ENCODE measurements at regions not wholly inside any gene's neighbourhood (a gene's known extent, or its start where the extent isn't known, plus 50 kb on each side); places are given as distances from the start of the nearest gene placed in this dataset.

DNA sequence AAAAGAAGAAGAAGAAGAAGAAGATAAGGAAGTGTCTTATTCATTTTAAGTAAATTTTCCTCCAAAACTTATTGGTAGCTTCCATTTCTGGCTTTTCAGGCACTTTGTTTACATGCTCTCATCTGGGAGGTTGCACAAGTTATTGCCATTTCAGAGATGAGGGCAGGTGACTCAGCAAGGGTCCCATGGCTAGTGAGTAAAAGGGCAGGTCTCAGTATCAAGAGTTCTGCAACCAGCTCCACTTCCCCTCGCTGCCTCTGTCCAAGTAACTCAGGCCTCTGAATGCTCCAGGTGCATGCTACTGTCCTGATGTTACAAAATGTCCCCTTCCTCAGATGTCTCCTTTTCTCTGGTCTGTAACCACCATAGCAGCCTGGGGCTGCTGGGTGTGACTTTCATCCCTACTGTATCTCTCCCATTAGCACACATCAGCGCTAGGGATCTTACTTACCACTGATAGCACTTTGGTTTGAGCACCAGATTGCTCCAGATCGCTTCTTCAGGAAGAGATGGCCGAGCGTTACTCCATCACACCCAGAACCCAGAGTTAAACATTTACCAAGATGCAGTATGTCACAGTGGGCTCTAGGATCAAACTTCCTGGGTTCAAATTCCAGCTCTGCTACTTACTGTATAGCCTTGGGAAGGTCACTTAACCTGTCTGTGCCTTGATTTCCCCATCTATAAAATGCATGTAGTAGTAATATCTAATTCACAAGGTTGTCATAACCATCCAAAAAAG lies 57.4 kb upstream of the LAPTM4A start:
- TF ChIP-seq, protein P1, sequence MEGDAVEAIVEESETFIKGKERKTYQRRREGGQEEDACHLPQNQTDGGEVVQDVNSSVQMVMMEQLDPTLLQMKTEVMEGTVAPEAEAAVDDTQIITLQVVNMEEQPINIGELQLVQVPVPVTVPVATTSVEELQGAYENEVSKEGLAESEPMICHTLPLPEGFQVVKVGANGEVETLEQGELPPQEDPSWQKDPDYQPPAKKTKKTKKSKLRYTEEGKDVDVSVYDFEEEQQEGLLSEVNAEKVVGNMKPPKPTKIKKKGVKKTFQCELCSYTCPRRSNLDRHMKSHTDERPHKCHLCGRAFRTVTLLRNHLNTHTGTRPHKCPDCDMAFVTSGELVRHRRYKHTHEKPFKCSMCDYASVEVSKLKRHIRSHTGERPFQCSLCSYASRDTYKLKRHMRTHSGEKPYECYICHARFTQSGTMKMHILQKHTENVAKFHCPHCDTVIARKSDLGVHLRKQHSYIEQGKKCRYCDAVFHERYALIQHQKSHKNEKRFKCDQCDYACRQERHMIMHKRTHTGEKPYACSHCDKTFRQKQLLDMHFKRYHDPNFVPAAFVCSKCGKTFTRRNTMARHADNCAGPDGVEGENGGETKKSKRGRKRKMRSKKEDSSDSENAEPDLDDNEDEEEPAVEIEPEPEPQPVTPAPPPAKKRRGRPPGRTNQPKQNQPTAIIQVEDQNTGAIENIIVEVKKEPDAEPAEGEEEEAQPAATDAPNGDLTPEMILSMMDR (IDR thresholded peaks at IDR 0.05; ENCODE audit: low read depth, low read length): no peak
- no peak overlapping the region for H3K4me3 ChIP-seq (ENCODE audit: low read depth, low read length)

DNA sequence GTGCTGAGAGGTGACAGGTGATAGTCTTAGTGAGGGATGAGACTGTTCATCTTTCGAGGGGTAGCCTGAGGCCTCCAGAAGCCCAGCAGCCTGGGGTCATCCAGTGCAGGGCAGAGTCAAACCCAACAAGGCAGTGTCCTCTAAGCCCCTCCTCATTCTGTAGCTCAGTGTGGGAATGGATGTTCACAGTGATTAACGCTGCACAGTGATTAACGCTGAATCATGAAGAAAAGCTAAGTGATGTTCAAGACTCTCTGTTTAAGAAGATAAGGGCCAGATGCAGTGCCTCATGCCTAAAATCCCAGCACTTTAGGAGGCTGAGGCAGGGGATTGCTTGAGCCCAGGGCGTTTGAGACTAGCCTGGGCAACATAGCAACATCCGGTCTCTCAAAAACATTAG lies 56.3 kb upstream of the LAPTM4A start:
- TF ChIP-seq, protein P1 (IDR thresholded peaks at IDR 0.05; ENCODE audit: low read depth, low read length): no peak
- no peak overlapping the region for H3K4me3 ChIP-seq (ENCODE audit: low read depth, low read length)

DNA sequence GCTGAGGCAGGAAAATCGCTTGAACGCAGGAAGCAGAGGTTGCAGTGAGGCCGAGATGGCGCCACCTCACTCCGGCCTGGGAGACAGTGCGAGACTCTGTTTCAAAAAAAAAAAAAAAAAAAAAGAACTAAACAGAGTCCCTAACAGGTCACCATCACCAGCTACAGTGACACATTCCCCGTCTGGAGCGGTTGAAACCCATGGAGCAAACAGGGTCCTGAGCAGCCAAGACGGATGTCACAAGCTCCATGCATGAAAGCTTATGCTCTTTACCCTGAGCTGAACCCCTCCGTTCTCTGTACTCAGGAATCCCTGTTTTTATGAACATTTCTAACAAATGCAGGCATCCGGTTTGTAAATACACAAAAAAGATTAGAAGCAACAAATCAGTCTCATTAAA lies 55.9 kb upstream of the LAPTM4A start:
- H3K4me3 ChIP-seq (ENCODE audit: low read depth, low read length): no peak overlapping the region
- TF ChIP-seq, protein P1 (IDR thresholded peaks at IDR 0.05; ENCODE audit: low read depth, low read length): no peak

DNA sequence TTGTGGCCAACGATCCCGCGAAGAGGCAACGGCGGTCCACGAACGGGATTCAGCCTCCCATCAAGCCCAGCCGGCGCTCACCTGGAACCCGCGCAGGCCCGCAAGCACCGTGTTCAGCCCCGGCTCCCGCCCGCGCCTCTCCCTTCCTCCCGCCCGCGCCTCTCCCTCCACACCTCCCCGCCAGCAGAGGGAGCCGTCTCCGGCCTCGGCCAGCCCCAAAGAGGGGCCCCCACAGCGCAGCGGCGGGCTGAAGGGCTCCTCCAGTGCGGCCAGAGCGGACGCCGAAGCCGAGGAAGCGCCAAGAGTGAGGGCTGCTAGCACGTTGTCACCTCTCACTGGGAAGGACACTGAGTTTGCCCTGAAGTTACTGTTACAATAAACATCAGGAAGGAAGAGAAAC lies 55.3 kb upstream of the LAPTM4A start:
- H3K4me3 ChIP-seq (ENCODE audit: low read depth, low read length): no peak overlapping the region

DNA sequence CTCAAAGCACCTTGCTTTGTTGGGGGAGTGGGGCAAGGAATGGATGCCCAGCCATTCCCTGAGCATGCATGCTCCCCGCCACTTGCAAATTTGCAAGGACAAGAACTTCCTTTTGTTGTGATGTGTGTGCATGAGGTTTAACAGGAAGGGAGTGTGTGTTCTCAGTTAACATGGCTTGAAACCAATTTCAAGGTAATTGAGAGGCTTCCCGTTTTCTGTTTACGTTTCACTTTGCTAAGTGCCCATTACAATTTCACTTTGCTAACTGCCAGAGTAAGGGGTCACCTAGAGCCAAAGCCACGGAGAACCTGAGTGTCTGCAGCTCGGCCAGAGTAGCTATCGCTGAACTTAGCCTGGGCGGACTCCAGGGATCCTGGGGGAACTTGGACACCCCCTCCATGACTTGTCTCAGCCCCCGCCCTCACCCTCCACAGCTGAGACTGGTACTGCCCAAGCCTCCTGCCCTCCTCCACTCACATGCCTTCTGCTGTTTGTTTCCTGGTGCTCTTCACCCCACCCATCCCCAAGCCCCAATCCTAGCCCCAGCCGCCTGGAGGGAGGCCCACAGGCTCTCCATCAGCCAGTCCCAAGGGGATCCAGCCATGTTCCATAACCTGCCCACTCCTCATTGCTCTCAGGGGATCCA lies 53.6 kb upstream of the LAPTM4A start:
- no peak overlapping the region for H3K4me3 ChIP-seq (ENCODE audit: low read depth, low read length)
- TF ChIP-seq, protein P1 (IDR thresholded peaks at IDR 0.05; ENCODE audit: low read depth, low read length): no peak

More for the DNA sequence above, 55.3 kb upstream of the LAPTM4A start:
- TF ChIP-seq, protein P1 (IDR thresholded peaks at IDR 0.05; ENCODE audit: low read depth, low read length): no peak

DNA sequence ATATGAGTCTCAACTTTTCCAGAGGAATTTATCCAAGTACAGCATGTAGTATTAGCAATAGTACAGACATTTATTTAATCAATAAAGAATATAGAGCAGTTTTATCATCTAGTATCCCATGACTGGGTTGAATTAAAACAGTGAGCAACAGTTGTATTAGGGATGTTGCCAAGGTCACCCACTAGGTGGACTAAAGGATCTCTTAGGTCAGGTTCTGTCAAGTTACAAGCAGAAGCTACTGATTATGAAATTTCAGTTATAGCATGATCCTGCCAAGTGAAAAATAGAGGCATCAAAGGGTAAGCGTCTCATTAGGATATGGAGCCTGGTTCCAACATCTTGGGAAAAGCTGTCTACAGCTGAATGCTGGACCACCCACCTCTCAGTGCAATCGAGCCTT lies 52.1 kb upstream of the LAPTM4A start:
- TF ChIP-seq, protein P1 (IDR thresholded peaks at IDR 0.05; ENCODE audit: low read depth, low read length): no peak
- no peak overlapping the region for H3K4me3 ChIP-seq (ENCODE audit: low read depth, low read length)

Data from WI38 (cell line).